ENCODE measurements at regions not wholly inside any gene's neighbourhood (a gene's known extent, or its start where the extent isn't known, plus 50 kb on each side); places are given as distances from the start of the nearest gene placed in this dataset.

- no peak for TF ChIP-seq CTCF (IDR thresholded peaks at IDR 0.05; ENCODE audit: partially characterized antibody, unreplicated experiment)
- DNase-seq = no peak
- peaks cover 6% of the 10 kb centered on the region for H3K27me3 Mint-ChIP-seq (ENCODE audit: unreplicated experiment)
- peaks cover 14% of the 10 kb centered on the region for H3K9me3 Mint-ChIP-seq (ENCODE audit: unreplicated experiment)
- H3K27ac Mint-ChIP-seq (ENCODE audit: unreplicated experiment) = peak overlapping the region; percentile 96
- no peaks in the 10 kb centered on the region for H3K36me3 Mint-ChIP-seq (ENCODE audit: unreplicated experiment)
- H3K4me3 Mint-ChIP-seq (ENCODE audit: unreplicated experiment) = peak overlapping the region; percentile 44
- peaks cover 71% of the 10 kb centered on the region for H3K4me1 Mint-ChIP-seq (ENCODE audit: low read depth, unreplicated experiment)
Measured at GRCh38 chr5:63164838-63165535, 586.4 kb downstream of the LRRC70 start.

GRCh38 chr5:63164339-63164738 is 585.7 kb downstream of the LRRC70 start:
- H3K4me1 Mint-ChIP-seq (ENCODE audit: low read depth, unreplicated experiment) = peaks cover 67% of the 10 kb centered on the region
- peaks cover 6% of the 10 kb centered on the region for H3K27me3 Mint-ChIP-seq (ENCODE audit: unreplicated experiment)
- TF ChIP-seq CTCF (IDR thresholded peaks at IDR 0.05; ENCODE audit: partially characterized antibody, unreplicated experiment) = no peak
- H3K4me3 Mint-ChIP-seq (ENCODE audit: unreplicated experiment) = peak overlapping the region; percentile 55
- peaks cover 12% of the 10 kb centered on the region for H3K9me3 Mint-ChIP-seq (ENCODE audit: unreplicated experiment)
- DNase-seq = no peak
- peak overlapping the region; percentile 96 for H3K27ac Mint-ChIP-seq (ENCODE audit: unreplicated experiment)
- no peaks in the 10 kb centered on the region for H3K36me3 Mint-ChIP-seq (ENCODE audit: unreplicated experiment)

DNA sequence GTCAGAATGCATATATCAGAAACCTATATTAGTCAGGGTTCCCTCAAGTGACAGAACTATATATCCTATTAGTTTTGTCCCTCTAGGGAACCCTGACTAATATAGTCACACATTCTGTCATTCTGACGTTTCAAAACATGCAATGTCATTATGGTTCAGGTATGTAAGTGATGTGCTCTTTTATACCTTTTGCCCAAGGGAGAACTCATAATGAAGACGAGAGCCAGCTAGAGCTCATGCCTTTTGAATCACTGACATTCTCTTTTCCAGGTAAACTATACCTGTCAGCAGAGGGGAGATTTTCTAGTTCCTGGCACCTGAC is 576.7 kb downstream of the LRRC70 start:
- H3K36me3 Mint-ChIP-seq (ENCODE audit: unreplicated experiment) = no peaks in the 10 kb centered on the region
- peaks cover 6% of the 10 kb centered on the region for H3K4me1 Mint-ChIP-seq (ENCODE audit: low read depth, unreplicated experiment)
- no peaks in the 10 kb centered on the region for H3K27me3 Mint-ChIP-seq (ENCODE audit: unreplicated experiment)
- no peak for DNase-seq
- no peak overlapping the region for H3K4me3 Mint-ChIP-seq (ENCODE audit: unreplicated experiment)
- no peak overlapping the region for H3K27ac Mint-ChIP-seq (ENCODE audit: unreplicated experiment)
- H3K9me3 Mint-ChIP-seq (ENCODE audit: unreplicated experiment) = no peaks in the 10 kb centered on the region
- TF ChIP-seq CTCF (IDR thresholded peaks at IDR 0.05; ENCODE audit: partially characterized antibody, unreplicated experiment) = no peak

- no peaks in the 10 kb centered on the region for H3K9me3 Mint-ChIP-seq (ENCODE audit: unreplicated experiment)
- no peaks in the 10 kb centered on the region for H3K36me3 Mint-ChIP-seq (ENCODE audit: unreplicated experiment)
- no peak for TF ChIP-seq CTCF (IDR thresholded peaks at IDR 0.05; ENCODE audit: partially characterized antibody, unreplicated experiment)
- H3K27me3 Mint-ChIP-seq (ENCODE audit: unreplicated experiment) = no peaks in the 10 kb centered on the region
- H3K4me1 Mint-ChIP-seq (ENCODE audit: low read depth, unreplicated experiment) = peaks cover 6% of the 10 kb centered on the region
- no peak overlapping the region for H3K4me3 Mint-ChIP-seq (ENCODE audit: unreplicated experiment)
- H3K27ac Mint-ChIP-seq (ENCODE audit: unreplicated experiment) = no peak overlapping the region
- no peak for DNase-seq
Measured at GRCh38 chr5:63154476-63155309, 576.1 kb downstream of the LRRC70 start.

- no peak overlapping the region for H3K4me3 Mint-ChIP-seq (ENCODE audit: unreplicated experiment)
- no peaks in the 10 kb centered on the region for H3K27me3 Mint-ChIP-seq (ENCODE audit: unreplicated experiment)
- no peaks in the 10 kb centered on the region for H3K9me3 Mint-ChIP-seq (ENCODE audit: unreplicated experiment)
- TF ChIP-seq CTCF (IDR thresholded peaks at IDR 0.05; ENCODE audit: partially characterized antibody, unreplicated experiment) = no peak
- DNase-seq = no peak
- peaks cover 6% of the 10 kb centered on the region for H3K4me1 Mint-ChIP-seq (ENCODE audit: low read depth, unreplicated experiment)
- H3K36me3 Mint-ChIP-seq (ENCODE audit: unreplicated experiment) = no peaks in the 10 kb centered on the region
- no peak overlapping the region for H3K27ac Mint-ChIP-seq (ENCODE audit: unreplicated experiment)
Measured at GRCh38 chr5:63152871-63153270, 574.3 kb downstream of the LRRC70 start.

All from glutamatergic neuron (in vitro differentiated cells).